Activated T-helper 1 cell treated with Interleukin-2 at 50 U/mL for 16 hours (primary cell): ENCODE measurements at regions not wholly inside any gene's neighbourhood (a gene's known extent, or its start where the extent isn't known, plus 50 kb on each side); places are given as distances from the start of the nearest gene placed in this dataset.

Experiments
- DNase-seq: peaks from one replicate; pipeline ENCODE4 v3.0.0-alpha.2; 2020; ENCODE audit warnings: low read depth

- DNase-seq: no peak
These were observed 59.0 kb upstream of the TMEFF2 start for GRCh38 chr2:192253692-192254091.

DNA sequence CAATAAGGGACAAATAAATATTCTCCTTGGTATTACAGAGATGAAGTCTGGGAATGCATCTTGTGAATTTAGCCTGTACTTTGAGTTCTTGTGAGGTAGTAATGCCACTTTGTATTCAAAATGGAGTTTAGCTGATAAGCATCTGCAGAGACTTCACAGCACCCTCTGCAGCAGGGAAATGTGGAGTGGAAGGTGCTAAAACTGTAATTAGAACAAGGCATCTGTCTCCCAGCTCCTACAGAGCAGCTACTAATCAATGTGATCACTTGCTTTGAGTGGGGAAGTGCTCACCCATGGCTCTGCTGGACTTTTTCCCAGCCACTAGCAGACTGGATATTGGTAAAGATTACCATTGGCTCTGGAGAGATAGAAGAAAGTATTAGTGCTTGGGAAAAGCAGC is 56.2 kb upstream of the TMEFF2 start:
- DNase-seq: no peak

DNA sequence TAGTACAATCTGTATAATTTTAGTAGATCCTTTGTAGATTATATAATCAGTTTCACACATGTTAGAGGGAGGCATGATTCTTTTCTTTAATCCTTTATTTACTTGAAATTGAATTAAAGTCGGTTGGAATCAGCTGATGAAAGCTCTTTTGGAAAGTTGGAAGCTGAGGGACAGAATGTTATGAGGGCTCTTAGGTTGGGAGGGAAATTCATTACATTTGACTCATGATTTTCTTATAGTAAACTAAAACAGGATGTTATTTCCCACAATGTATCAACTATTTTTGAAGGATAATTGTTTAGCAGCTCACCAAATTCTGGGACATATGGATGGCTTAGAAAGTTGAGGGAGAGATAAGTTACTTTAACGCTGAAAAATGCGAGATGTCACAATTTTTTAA is 52.7 kb upstream of the TMEFF2 start:
- DNase-seq: no peak

- DNase-seq: no peak
These were observed 51.6 kb upstream of the TMEFF2 start for GRCh38 chr2:192246297-192246696.

GRCh38 chr2:192245329-192245728 is 50.6 kb upstream of the TMEFF2 start:
- DNase-seq: no peak
